HG02763 (cell line): ENCODE measurements at regions not wholly inside any gene's neighbourhood (a gene's known extent, or its start where the extent isn't known, plus 50 kb on each side); places are given as distances from the start of the nearest gene placed in this dataset.
"Not testable (repeated sequence)": the region's sequence is repeated elsewhere in the genome, so short reads cannot be mapped to it uniquely, and the experiment has no call there.

Experiments used
- ATAC-seq: cut with Tn5 transposase; IDR thresholded peaks from one replicate; pipeline ENCODE4 v1.9.1; 2021; ENCODE audit warnings: mild to moderate bottlenecking, moderate library complexity; ENCODE audit not compliant: unreplicated experiment

DNA sequence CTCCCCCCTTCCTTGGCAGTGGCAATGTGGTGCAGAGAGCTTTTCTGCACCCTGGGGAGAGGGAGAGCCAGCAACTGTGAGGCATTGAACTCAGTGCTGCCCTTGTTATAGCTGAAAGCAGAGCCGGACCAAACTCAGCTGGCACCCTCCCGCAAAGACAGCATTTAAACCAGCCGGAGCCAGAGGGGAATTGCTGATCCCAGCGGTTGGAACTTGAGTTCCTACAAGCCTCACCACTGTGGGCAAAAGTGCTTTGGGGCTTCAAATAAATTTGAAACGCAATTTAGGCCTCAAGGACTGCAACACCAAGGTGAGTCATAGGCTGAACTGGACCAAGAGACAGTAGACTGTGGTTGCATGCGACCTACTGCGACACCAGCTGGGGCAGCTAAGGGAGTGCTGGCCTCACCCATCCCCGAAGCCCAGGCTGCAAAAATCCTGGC lies 207.6 kb upstream of the CDKN2B start:
- ATAC-seq: no peak

DNA sequence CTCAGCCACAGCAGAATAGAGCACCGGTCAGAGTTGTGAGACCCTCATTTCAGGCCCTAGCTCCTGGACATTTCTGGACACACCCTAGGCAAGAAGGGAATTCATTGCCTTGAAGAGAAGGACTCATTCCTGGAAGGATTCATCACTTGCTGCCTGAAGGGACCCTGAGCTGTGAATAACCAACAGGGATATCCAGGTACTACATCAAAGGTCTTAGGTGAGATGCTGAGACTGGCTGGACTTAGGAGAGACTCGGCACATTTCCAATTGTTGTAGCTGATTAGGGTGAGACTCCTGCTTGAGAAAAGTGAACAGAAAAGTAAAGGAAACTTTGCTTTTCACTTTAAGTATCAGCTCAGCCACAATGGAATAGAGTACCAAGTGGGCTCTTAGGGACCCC lies 208.1 kb upstream of the CDKN2B start:
- no peak for ATAC-seq

DNA sequence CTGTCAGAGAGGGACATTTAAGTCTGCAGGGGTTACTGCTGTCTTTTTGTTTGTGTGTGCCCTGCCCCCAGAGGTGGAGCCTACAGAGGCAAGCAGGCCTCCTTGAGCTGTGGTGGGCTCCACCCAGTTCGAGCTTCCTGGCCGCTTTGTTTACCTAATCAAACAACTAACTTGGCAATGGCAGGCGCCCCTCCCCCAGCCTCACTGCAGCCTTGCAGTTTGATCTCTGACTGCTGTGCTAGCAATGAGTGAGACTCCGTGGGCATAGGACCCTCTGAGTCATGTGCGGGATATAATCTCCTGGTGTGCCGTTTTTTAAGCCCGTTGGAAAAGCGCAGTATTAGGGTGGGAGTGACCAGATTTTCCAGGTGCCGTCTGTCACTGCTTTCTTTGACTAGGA lies 216.8 kb upstream of the CDKN2B start:
- not testable (repeated sequence) for ATAC-seq

DNA sequence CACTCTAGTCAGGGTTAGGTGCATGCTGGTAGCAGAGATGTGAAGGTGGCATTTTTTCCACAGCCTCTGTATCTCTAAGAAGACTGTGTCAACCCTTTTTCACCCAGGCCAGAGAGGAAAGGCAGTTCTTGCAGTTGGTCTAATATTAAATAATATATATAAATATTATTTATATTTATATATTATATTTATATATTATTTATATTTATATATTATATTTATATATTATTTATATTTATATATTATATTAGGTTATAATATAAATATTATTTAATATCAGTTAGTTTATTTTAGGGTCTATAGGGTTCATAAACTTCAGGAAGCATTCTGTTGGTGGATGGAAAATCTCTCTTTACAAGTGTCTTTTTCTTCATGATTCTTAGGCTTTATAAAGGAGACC lies 218.6 kb upstream of the DMRTA1 start:
- no peak for ATAC-seq

DNA sequence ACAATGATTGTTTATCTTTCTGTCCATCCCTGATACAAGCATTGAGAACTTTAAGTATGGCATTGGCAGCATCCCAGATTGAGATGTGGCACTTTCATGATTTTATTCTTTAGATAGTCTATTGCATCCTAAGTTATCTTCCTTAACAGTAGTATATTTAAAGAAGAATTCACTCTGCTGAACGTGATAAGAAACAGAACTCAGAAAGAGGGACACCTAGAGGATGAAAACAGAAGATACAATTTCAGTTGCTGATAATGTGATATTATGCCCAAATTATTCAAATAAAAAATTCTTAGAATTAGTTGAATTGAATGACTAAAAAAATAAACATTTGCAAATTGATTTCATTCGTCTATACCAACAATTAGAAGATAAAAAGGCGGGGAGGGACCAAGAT lies 218.1 kb upstream of the DMRTA1 start:
- no peak for ATAC-seq

DNA sequence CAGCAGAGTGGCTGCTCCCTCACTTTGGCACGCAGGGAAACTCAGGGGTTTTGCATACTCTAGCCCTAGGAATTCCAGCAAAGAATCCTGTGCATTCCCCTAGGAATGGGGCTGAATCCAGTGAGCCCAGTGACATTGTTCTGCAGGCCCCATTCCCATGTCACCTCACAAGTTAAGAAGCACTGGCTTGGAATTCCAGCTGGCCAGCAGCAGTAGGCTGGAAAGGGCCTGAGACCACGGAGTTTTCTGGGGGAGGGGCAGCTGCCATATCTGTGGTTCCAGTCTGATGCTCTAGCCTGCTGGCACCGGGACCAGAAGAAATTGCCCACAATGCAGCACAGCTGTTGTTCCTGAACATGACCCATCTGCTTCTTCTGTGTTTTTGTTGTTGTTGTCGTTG lies 217.6 kb upstream of the DMRTA1 start:
- no peak for ATAC-seq

DNA sequence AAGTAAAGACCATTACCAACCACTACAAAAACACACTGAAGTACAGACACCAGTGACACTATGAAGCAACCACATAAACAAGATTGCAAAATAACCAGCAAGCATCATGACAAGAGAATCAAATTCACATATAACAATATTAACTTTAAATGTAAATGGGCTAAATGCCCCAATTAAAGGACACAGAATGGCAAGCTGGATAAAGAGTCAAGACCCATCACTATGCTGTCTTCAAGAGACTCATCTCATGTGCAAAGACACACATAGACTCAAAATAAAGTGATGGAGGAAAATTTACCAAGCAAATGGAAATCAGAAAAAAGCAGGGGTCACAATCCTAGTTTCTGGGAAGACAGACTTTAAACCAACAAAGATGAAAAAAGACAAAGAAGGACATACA lies 215.3 kb upstream of the DMRTA1 start:
- not testable (repeated sequence) for ATAC-seq

DNA sequence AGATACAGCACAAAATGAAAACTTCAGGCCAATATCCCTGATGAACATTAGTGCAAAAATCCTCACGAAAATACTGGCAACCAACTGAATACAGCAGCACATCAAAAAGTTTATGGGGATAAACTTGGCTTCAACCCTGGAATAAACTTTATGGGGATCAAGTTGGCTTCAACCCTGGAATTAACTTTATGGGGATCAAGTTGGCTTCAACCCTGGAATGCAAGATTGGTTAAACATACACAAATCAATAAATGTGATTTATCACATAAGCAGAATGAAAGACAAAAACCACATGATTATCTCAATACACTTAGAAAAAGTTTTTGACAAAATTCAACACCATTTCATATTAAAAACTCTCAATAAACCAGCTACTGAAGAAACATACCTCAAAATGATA lies 213.7 kb upstream of the DMRTA1 start:
- ATAC-seq: no peak

DNA sequence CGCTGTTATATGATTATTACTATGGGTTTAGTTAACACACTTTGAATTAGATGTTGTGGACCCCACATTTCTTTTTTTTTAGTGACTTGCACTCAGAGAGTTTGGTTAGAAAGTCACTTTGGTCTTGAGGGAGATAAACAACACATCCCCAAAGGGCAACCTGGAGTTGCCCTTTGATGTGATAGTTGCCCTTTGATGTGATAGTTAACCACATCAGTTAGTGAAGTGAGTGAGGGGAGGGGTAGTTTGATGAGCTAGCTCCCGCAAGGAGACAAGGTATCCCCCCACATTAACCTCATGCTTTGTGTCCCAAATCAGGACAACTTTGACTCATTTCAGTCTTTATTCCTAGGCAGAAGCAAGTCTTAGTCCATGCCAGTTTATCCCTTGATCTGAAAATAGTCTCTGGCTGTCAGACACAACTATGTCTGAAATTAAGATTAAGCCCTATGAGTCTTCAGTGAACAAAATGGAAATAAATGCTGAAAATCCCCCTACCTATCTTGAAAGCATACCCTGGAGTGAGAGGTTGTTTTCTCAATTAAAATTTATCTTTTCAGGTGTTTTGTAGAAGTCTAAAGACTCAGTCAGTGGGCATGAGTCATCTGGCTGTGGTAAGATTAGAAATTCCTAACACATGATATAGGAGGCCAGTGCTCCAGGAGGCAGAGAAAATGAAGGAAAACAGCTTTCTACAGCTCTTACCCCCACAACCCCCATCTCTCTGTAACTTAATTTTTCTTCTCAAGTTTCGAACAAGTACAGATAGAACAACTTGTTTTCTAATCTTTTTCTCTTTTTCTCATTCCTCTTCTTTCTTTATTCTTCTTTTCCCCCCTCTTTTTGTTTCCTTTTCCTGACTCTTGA lies 208.9 kb upstream of the DMRTA1 start:
- ATAC-seq: no peak

DNA sequence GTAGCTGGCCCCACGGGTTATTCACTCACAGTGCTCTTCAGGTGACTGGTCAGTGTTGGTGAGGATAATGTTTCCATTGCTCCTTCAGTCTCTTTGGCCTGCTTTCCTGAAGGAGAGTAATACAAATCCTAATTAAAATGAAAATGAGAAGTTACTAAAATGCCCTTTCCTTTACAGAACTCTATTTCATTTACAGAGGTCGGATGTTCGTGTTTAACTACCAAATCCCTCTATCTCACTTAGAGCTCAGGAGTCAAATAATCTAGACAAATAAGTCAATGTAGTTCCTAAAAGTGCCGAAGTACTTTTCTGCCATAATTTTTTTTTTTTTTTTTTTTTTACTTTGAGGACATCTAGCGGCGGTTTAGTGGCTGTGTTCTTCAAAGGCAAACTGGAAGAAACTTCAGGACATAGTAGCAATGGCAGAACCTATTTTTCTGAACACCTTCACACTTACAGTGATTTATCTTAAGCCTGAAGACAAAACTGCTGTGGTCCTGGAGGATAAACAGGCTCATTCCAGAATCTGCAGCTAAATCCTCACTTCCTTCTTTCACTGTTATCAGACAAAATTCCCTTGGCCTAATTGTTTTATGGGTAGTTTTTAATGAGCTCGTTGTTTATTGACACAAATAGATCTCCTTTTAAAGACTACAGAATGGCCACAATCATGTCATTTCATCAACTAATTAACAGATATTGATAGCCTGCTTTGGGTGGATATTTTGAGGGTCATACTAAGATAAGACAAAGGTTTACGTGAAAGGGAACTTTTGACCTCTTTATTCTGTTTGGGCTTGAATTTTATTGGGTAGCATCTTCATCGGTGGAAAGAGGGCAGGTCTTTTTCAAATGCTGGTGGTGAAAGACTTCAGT lies 207.6 kb upstream of the DMRTA1 start:
- ATAC-seq: no peak

DNA sequence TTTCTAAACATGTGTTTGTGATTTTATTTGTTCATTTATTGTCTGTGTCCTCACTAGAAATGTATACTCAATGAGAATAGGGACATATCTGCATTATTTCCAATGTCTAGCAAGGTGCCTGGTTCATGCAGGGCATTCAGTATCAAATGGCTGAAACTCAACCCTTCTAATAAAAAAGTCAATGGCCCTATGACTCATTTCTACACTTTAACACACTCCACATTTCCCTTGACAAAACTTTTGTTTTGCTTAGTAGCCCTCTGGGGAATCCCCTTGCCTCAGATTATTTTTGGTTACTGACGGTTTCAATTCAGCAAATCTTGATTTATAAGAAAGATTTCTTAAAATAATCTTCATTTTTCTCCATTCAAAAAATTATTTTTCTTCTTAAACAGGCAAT lies 206.0 kb upstream of the DMRTA1 start:
- peak; percentile 63 for ATAC-seq

DNA sequence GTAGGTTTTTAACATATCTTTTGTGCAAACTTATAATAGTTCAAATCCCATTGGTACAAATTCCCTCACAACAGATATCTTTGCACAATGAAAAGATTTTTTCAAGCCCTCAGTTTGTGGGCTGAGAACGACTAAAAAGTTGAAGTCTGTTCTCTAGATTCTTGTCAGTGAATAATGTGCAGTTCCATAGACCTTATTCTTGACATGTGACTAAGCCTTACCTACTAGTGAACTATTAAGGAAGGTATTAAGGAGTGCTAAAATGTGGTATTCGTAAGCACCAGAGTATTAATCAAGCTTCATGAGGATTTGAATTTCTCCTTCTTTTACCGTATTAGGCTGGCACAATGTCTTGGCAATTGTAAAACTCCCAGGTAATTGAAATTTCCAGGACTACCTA lies 205.6 kb upstream of the DMRTA1 start:
- no peak for ATAC-seq

DNA sequence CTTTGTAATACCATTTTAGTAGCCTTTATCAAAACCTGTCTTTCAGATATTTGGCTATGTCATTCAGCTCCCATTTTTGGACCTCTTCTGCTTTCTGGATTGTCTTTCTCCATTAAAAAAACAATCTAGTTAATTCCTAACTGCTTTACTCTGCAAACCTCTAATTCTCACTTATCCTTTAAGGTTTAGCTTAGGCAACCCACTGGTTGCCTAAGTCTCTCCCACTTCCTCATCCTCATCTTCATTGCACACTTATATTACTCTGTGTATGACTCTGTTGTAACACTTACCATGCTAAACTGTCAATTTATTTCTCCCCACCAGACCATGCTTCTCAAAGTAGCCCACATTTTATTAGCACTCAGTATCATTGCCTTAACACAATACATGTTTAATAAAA lies 205.0 kb upstream of the DMRTA1 start:
- ATAC-seq: no peak

DNA sequence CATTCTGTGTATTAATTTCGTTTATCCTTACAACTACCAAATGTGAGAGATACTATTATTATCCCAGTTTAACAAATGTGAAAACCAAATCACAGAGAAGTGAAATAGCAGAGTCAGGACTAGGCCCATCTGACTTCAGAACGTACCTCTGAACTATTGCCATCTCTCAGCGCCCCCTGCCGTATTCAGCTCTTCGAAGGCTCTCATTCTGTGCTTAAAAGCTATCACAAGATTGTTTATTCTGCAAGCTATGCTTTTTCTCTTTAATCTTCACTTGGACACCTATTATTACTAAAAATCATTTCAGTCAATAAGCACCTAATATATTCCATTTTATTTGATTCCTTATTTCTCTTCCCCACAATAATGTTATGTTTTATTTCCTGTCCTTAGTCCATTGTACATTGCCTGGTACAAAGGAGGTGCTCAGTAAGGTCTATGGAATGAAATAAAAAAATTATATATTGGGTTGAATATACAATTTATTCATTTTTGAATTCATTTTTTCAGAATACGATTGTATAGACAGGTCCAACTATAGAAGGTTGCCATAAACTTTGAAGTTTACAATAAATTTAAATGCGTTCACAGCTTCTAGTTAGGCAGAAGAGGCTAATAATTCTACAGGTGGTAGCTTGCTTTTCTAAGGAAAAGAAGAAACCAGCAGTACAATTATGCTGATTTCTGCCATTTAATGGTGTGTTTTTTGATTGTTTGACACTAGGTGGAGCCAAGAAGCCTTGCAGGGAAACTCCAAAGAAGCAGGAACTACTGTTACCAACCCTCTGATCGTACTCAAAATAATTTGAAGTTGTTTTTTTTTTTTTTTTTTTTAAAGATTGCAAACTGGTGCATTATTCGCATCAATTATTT lies 202.2 kb upstream of the DMRTA1 start:
- peak; percentile 62 for ATAC-seq

DNA sequence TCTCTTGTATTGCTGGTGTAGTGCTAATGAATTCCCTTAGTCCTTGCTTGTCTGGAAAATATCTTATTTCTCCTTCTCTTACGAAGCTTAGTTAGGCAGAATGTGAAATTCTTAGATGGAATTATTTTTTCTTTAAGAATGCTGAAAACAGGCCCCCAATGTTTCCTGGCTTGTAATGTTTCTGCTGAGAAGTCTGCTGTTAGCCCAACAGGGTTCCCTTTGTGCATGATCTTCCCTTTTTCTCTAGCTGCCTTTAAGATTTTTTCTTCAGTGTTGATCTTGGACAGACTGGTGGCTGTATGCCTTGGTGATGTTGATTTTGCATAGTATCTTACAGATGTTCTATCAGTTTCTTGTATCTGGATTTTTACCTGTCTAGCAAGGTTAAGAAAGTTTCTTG lies 191.3 kb upstream of the DMRTA1 start:
- no peak for ATAC-seq

DNA sequence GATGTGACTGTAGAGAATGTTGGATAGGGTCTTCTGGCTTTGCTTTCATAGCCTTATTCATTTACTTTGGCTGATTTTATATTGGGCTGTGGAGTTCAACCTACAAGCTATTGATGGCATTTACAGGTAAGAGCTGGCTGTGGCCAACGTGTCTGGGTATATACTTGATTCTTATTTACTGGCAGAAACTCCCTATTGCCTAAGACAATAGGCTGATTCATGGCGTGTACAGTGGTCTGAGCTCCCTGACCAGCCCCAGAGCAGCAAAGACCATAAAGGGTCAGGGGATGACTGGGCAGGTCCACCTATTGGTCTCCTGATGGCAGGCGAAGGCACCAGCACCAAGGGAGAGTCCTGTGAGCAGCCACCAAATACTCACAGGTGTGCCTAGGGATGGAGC lies 190.2 kb upstream of the DMRTA1 start:
- ATAC-seq: no peak

DNA sequence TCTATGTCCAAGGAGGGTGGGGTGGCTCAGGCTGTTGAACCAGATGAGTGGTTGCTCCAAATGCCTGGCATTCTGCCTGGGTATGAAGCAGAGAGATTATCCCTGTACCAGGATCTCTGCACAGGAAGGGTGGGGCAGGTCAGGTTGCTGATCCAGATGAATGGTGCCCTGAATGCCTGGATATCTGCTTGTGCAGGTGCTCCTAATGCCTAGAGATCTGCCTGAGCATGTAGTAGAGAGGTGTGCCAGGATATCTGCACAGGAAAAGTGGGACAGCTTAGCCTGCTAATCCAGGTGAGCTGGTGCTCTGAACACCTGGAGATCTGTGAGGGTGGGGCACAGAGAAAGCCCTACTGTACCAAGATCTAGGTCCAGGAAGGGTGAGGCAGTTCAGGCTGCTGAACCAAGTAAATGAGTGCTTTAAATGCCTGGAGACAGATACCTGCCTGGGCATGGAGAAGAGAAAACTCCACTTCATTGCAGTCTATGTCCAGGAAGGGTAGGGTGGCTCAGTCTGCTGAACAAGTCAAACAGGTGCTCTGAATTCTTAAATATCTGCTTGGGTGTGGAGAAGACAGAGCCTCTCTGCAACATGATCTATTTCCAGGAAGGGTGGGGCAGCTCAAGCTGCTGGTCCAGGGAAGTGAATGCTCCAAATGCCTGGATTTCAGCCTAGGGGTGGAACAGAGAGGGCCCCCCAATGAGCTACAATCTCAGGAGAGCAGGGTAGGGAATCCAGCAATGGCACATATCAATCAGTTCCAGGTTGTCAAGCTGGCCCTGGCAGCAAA lies 189.4 kb upstream of the DMRTA1 start:
- ATAC-seq: no peak

DNA sequence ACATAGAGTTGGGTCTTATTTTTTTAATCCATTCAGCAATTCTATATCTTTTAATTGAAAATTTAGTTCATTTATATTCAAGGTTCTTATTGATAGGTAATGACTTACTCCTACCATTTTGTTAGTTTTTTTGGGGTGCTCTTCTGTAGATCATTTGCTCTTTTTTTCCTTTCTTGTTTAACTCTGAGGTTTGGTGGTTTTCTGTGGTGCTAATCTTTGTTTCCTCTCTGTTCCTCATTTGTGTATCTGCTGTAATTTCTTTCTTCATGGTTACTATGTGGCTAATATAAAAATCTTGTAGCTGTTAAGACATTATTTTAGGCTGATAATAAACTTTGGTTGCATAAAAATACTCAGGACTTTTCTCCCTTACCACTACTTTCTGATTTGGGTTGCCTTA lies 181.6 kb upstream of the DMRTA1 start:
- no peak for ATAC-seq

DNA sequence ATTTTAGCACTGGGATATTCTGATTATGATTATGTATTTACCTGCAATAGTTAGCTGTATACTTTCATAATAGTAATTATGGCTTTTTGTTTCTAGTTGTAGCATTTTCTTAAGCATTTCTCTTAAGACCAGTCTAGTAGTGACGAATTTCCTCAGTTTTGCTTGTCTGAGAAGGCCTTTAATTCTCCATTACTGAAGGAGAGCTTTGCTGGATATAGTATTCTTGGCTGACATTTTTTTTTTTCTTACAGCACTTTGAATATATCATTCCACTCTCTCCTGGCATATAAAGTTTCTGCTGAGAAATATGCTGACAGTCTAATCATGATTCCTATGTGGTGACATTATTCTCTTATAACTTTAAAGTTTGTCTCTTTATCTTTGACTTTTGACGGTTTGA lies 181.1 kb upstream of the DMRTA1 start:
- ATAC-seq: no peak

DNA sequence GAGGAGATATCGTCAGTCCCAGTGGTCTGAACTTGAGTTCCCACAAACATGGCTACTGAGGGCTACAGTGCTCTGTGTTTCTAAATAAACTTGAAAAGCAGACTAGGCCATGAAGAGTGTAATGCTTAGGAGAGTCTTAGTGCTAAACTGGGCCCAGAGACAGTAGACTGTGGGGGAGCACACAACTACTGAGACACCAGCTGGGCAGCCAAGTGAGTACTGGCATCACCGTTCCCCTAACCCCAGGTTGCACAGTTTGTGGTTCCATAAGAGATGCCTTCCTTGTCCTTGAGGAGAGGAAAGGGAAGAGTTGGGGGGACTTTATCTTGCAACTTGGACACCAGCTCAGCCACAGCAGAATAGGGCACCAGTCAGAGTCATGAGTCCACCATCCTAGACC lies 172.1 kb upstream of the DMRTA1 start:
- ATAC-seq: no peak
